GM12873 (cell line): ENCODE measurements at regions not wholly inside any gene's neighbourhood (a gene's known extent, or its start where the extent isn't known, plus 50 kb on each side); places are given as distances from the start of the nearest gene placed in this dataset.

ENCODE experiments used
- CTCF ChIP-seq: IDR thresholded peaks from 2 replicates; pipeline ENCODE4 v1.5.1; 2012; ENCODE audit warnings: low read depth, mild to moderate bottlenecking, moderate library complexity, low read length, control low read depth; ENCODE audit not compliant: insufficient read depth; ENCODE audit errors: missing control alignments

- no peak for TF ChIP-seq CTCF
These were observed 1680.6 kb upstream of the LRRTM1 start for GRCh38 chr2:81984969-81985637.

- TF ChIP-seq CTCF = no peak
These were observed 1677.0 kb upstream of the LRRTM1 start for GRCh38 chr2:81981585-81981984.

- TF ChIP-seq CTCF = no peak
These were observed 1674.5 kb upstream of the LRRTM1 start for GRCh38 chr2:81979086-81979485.

- TF ChIP-seq CTCF = no peak
These were observed 1672.4 kb upstream of the LRRTM1 start for GRCh38 chr2:81976998-81977397.

- no peak for TF ChIP-seq CTCF
These were observed 1669.7 kb upstream of the LRRTM1 start for GRCh38 chr2:81974216-81974615.

- no peak for TF ChIP-seq CTCF
These were observed 1638.3 kb upstream of the LRRTM1 start for GRCh38 chr2:81942876-81943275.

GRCh38 chr2:81942136-81942680, 1637.7 kb upstream of the LRRTM1 start:
- TF ChIP-seq CTCF = no peak
